ENCODE measurements at regions not wholly inside any gene's neighbourhood (a gene's known extent, or its start where the extent isn't known, plus 50 kb on each side); places are given as distances from the start of the nearest gene placed in this dataset.
A peak's percentile ranks its signal among the peaks of the same experiment; 100 is the strongest.
"Not testable (repeated sequence)": the region's sequence is repeated elsewhere in the genome, so short reads cannot be mapped to it uniquely, and the experiment has no call there.

- no peak for DNase-seq (ENCODE audit: low read depth)
- no peak overlapping the region for H3K4me3 ChIP-seq (ENCODE audit: low read length)
- TF ChIP-seq, protein P1, sequence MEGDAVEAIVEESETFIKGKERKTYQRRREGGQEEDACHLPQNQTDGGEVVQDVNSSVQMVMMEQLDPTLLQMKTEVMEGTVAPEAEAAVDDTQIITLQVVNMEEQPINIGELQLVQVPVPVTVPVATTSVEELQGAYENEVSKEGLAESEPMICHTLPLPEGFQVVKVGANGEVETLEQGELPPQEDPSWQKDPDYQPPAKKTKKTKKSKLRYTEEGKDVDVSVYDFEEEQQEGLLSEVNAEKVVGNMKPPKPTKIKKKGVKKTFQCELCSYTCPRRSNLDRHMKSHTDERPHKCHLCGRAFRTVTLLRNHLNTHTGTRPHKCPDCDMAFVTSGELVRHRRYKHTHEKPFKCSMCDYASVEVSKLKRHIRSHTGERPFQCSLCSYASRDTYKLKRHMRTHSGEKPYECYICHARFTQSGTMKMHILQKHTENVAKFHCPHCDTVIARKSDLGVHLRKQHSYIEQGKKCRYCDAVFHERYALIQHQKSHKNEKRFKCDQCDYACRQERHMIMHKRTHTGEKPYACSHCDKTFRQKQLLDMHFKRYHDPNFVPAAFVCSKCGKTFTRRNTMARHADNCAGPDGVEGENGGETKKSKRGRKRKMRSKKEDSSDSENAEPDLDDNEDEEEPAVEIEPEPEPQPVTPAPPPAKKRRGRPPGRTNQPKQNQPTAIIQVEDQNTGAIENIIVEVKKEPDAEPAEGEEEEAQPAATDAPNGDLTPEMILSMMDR (conservative IDR thresholded peaks at IDR 0.05; ENCODE audit: low read depth, low read length), result no peak
Observed at GRCh38 chr16:86858501-86858900, 280.2 kb downstream of the FOXL1 start.

DNA sequence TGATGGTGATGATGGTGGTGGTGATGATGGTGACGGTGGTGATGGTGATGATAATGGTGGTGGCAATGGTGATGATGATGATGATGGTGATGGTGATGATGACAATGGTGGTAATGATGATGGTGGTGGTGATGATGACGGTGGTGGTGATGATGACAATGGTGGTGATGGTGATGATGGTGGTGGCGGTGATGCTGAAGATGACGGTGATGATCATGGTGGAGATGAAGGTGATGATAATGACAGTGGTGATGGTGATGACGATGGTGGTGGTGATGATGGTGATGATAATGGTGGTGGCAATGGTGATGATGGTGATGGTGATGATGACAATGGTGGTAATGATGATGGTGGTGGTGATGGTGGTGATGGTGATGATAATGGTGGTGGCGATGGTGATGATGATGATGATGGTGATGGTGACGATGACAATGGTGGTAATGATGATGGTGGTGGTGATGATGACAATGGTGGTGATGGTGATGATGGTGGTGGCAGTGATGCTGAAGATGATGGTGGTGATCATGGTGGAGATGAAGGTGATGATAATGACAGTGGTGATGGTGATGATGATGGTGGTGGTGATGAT, 283.0 kb downstream of the FOXL1 start:
- not testable (repeated sequence) for DNase-seq (ENCODE audit: low read depth); H3K4me3 ChIP-seq (ENCODE audit: low read length)

GRCh38 chr16:86862595-86863280, 284.4 kb downstream of the FOXL1 start:
- H3K4me3 ChIP-seq (ENCODE audit: low read length), result no peak overlapping the region
- peak; percentile 13 for DNase-seq (ENCODE audit: low read depth)
- TF ChIP-seq, protein P1 (conservative IDR thresholded peaks at IDR 0.05; ENCODE audit: low read depth, low read length), result no peak

DNA sequence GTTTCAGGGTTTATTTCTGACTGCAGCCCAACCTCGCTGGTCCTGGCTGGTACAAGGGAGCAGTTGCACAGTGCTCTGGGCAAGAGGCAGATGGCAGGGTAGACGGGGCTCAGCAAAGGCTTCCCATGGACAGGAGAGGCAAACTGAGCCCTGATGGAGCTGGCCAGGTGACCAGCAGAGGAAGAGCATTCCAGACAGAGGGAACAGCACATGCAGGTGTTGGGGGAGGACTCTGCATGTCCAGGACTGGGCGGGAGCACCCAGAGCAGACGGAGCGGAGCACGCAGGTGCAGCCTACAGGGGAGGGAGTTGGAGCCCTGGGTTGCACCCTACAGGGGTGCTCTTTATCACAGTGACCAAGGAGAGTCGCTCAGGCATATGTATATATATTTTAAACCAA, 285.3 kb downstream of the FOXL1 start:
- DNase-seq (ENCODE audit: low read depth), result no peak
- no peak overlapping the region for H3K4me3 ChIP-seq (ENCODE audit: low read length)
- TF ChIP-seq, protein P1 (conservative IDR thresholded peaks at IDR 0.05; ENCODE audit: low read depth, low read length), result no peak

GRCh38 chr16:86864586-86864985, 286.2 kb downstream of the FOXL1 start:
- DNase-seq (ENCODE audit: low read depth), result no peak
- H3K4me3 ChIP-seq (ENCODE audit: low read length), result no peak overlapping the region
- TF ChIP-seq, protein P1 (conservative IDR thresholded peaks at IDR 0.05; ENCODE audit: low read depth, low read length), result no peak

DNA sequence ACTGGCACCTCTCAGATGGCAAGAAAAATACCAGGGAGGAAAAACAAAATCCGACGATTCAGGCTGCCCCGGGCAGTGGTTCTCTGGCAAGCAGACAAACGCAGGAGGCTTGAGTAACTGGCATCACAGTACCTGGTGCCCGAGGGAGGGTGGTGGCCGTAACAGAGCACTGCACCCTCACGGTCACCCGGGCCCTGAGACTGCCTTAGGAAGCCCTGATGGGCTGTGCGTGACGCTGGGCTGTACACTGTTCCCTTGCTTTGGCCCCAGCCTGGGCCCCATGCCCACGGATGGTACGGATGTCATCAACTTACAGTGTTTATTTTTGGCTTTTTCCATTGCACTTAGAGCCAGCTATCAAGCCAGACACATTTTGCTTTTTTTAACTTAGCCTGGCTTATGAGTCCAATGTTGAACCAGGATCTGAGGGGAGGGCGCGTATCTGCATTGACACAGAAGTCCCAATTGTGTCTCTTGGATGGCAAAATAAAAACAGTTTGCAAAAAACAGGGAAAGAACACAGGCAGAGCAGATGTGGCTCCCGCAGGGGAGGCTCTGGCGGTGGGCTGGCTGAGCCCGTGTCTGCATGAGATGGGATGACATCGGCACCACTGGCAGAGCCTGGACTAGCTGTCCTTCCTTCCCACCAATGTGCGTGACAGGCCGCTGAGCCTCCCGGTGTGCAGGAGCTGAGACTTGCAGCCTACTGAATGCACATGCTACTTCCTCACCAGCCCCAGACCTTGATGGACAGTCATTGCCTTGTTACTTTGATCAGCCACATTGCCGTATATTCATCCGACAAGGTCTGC, 287.7 kb downstream of the FOXL1 start:
- DNase-seq (ENCODE audit: low read depth), result no peak
- TF ChIP-seq, protein P1 (conservative IDR thresholded peaks at IDR 0.05; ENCODE audit: low read depth, low read length), result no peak
- no peak overlapping the region for H3K4me3 ChIP-seq (ENCODE audit: low read length)

DNA sequence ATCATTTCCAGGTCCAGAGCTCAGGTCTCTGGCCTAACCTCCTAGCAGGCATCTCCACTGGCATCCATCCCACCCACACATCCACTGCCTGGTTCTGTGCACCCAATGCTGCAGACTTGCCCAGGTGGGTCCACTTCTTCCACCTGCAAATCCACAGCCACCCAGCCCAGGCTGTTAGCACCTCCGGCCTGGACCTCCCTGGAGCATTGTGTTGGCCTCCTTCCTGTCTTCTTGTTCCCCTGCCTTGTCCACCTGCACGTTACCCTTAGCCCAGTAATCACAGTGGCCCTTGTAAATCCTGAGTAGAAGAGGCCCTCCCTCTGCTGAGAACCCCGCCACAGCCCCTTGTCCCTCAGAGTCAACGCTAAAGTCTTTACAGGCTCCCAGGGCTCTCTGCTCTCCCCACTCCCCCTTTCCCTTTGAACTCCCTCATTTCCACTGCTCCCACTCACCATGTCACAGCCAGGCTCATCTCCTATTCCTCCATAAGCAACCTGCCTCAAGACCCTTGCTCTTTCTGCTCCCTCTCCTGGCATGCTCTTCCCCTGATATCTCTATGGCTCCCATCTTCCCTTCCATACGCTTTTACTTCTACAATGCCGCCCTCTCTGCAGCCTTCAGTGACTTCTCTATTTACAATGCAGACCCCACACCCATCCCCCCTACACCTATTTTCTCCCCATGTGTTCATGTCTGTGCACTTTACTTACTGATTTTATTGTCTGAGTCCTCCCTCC, 288.8 kb downstream of the FOXL1 start:
- TF ChIP-seq, protein P1 (conservative IDR thresholded peaks at IDR 0.05; ENCODE audit: low read depth, low read length), result no peak
- no peak overlapping the region for H3K4me3 ChIP-seq (ENCODE audit: low read length)
- DNase-seq (ENCODE audit: low read depth), result no peak
